ENCODE measurements at regions not wholly inside any gene's neighbourhood (a gene's known extent, or its start where the extent isn't known, plus 50 kb on each side); places are given as distances from the start of the nearest gene placed in this dataset.
A peak's percentile ranks its signal among the peaks of the same experiment; 100 is the strongest.

GRCh38 chrX:109312757-109313156 lies 169.1 kb downstream of the GUCY2F start:
- no peak overlapping the region for H3K9ac ChIP-seq (ENCODE audit: insufficient read length, low read depth)
- no peak for DNase-seq (ENCODE audit: low read depth, low spot score)
- no peaks in the 10 kb centered on the region for H3K4me1 ChIP-seq (ENCODE audit: insufficient read depth, insufficient read length)
- no peaks in the 10 kb centered on the region for H3K27me3 ChIP-seq (ENCODE audit: insufficient read depth, insufficient read length)
- H3K9me3 ChIP-seq (ENCODE audit: insufficient read depth, low read length), result no peaks in the 10 kb centered on the region
- TF ChIP-seq ZNF274 (IDR thresholded peaks at IDR 0.05; ENCODE audit: low read depth, low read length), result no peak
- TF ChIP-seq YY1 (IDR thresholded peaks at IDR 0.05; ENCODE audit: insufficient read depth, insufficient read length), result no peak
- TF ChIP-seq SUZ12 (IDR thresholded peaks at IDR 0.05; ENCODE audit: extremely low read depth, insufficient read depth, insufficient read length), result no peak
- no peaks in the 10 kb centered on the region for H3K36me3 ChIP-seq (ENCODE audit: insufficient read depth, insufficient read length, low read length)
- no peak overlapping the region for H3K4me3 ChIP-seq (ENCODE audit: insufficient read length, low read depth)

DNA sequence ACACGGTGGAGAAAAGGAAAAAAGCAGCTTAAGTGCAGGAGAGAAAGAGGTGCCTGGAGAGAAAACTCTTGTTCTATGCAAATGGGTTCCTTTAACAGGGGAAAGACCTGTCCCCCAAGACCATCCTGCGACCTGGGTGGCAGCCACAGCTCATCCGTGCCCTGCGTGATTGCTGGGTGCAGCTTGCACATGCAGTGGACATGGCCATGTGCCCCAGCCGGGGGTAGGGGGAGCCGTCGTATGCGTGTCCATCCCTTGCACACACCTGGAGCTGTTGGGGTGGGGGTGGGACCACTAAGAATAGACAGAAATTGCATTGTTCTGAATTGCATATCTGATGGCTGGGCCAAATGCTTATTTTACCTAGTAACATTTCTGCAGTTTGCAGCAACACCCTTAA lies 171.9 kb downstream of the GUCY2F start:
- no peak for DNase-seq (ENCODE audit: low read depth, low spot score)
- Histone ChIP-seq H3K4me3 (ENCODE audit: insufficient read length, low read depth) (no peak overlapping the region), H3K9me3 (ENCODE audit: insufficient read depth, low read length) (no peaks in the 10 kb centered on the region), H3K36me3 (ENCODE audit: insufficient read depth, insufficient read length, low read length) (no peaks in the 10 kb centered on the region), H3K9ac (ENCODE audit: insufficient read length, low read depth) (no peak overlapping the region), H3K4me1 (ENCODE audit: insufficient read depth, insufficient read length) (no peaks in the 10 kb centered on the region), H3K27me3 (ENCODE audit: insufficient read depth, insufficient read length) (no peaks in the 10 kb centered on the region)
- no peak for TF ChIP-seq SUZ12 (IDR thresholded peaks at IDR 0.05; ENCODE audit: extremely low read depth, insufficient read depth, insufficient read length)
- no peak for TF ChIP-seq YY1 (IDR thresholded peaks at IDR 0.05; ENCODE audit: insufficient read depth, insufficient read length)
- TF ChIP-seq ZNF274 (IDR thresholded peaks at IDR 0.05; ENCODE audit: low read depth, low read length), result no peak

DNA sequence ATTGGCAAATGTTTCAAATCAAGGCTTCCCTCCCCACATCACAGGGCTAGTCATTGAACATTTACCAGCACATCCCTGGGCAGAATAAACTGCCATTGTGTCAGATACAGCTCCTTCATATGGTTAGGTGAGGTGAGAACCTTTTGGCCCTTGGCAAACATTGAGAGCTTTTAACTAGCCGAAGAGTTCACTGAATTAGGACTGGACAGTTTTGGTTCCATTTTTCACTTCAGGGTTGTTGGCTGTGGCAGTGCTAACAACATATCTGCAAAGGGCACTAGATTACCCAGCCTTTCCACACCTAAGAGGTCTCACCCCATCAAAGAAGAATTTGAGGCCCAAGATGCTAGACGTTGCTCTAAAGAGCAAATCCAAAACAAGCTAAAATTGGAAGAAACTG lies 180.7 kb downstream of the GUCY2F start:
- TF ChIP-seq SUZ12 (IDR thresholded peaks at IDR 0.05; ENCODE audit: extremely low read depth, insufficient read depth, insufficient read length), result no peak
- TF ChIP-seq ZNF274 (IDR thresholded peaks at IDR 0.05; ENCODE audit: low read depth, low read length), result no peak
- no peak for TF ChIP-seq YY1 (IDR thresholded peaks at IDR 0.05; ENCODE audit: insufficient read depth, insufficient read length)
- Histone ChIP-seq H3K9me3 (ENCODE audit: insufficient read depth, low read length) (no peaks in the 10 kb centered on the region), H3K4me3 (ENCODE audit: insufficient read length, low read depth) (no peak overlapping the region), H3K4me1 (ENCODE audit: insufficient read depth, insufficient read length) (no peaks in the 10 kb centered on the region), H3K9ac (ENCODE audit: insufficient read length, low read depth) (no peak overlapping the region), H3K27me3 (ENCODE audit: insufficient read depth, insufficient read length) (no peaks in the 10 kb centered on the region), H3K36me3 (ENCODE audit: insufficient read depth, insufficient read length, low read length) (no peaks in the 10 kb centered on the region)
- no peak for DNase-seq (ENCODE audit: low read depth, low spot score)

- Histone ChIP-seq H3K4me3 (ENCODE audit: insufficient read length, low read depth) (no peak overlapping the region), H3K9ac (ENCODE audit: insufficient read length, low read depth) (no peak overlapping the region), H3K4me1 (ENCODE audit: insufficient read depth, insufficient read length) (no peaks in the 10 kb centered on the region), H3K27me3 (ENCODE audit: insufficient read depth, insufficient read length) (no peaks in the 10 kb centered on the region), H3K9me3 (ENCODE audit: insufficient read depth, low read length) (no peaks in the 10 kb centered on the region), H3K36me3 (ENCODE audit: insufficient read depth, insufficient read length, low read length) (no peaks in the 10 kb centered on the region)
- TF ChIP-seq ZNF274 (IDR thresholded peaks at IDR 0.05; ENCODE audit: low read depth, low read length), result no peak
- no peak for TF ChIP-seq SUZ12 (IDR thresholded peaks at IDR 0.05; ENCODE audit: extremely low read depth, insufficient read depth, insufficient read length)
- no peak for TF ChIP-seq YY1 (IDR thresholded peaks at IDR 0.05; ENCODE audit: insufficient read depth, insufficient read length)
- DNase-seq (ENCODE audit: low read depth, low spot score), result no peak
Observed at GRCh38 chrX:109300415-109300814, 181.5 kb downstream of the GUCY2F start.

GRCh38 chrX:109299091-109299490 lies 182.8 kb downstream of the GUCY2F start:
- DNase-seq (ENCODE audit: low read depth, low spot score), result peak; percentile 9
- H3K4me3 ChIP-seq (ENCODE audit: insufficient read length, low read depth), result no peak overlapping the region
- H3K9ac ChIP-seq (ENCODE audit: insufficient read length, low read depth), result no peak overlapping the region
- H3K9me3 ChIP-seq (ENCODE audit: insufficient read depth, low read length), result no peaks in the 10 kb centered on the region
- no peaks in the 10 kb centered on the region for H3K4me1 ChIP-seq (ENCODE audit: insufficient read depth, insufficient read length)
- no peaks in the 10 kb centered on the region for H3K36me3 ChIP-seq (ENCODE audit: insufficient read depth, insufficient read length, low read length)
- H3K27me3 ChIP-seq (ENCODE audit: insufficient read depth, insufficient read length), result no peaks in the 10 kb centered on the region
- TF ChIP-seq SUZ12 (IDR thresholded peaks at IDR 0.05; ENCODE audit: extremely low read depth, insufficient read depth, insufficient read length), result no peak
- no peak for TF ChIP-seq ZNF274 (IDR thresholded peaks at IDR 0.05; ENCODE audit: low read depth, low read length)
- TF ChIP-seq YY1 (IDR thresholded peaks at IDR 0.05; ENCODE audit: insufficient read depth, insufficient read length), result no peak

- DNase-seq (ENCODE audit: low read depth, low spot score), result no peak
Observed at GRCh38 chrX:109294097-109294814, 187.6 kb downstream of the GUCY2F start.

GRCh38 chrX:109283870-109284269 lies 198.0 kb downstream of the GUCY2F start:
- no peak for DNase-seq (ENCODE audit: low read depth, low spot score)
- Histone ChIP-seq H3K36me3 (ENCODE audit: insufficient read depth, insufficient read length, low read length) (no peaks in the 10 kb centered on the region), H3K27me3 (ENCODE audit: insufficient read depth, insufficient read length) (no peaks in the 10 kb centered on the region), H3K9me3 (ENCODE audit: insufficient read depth, low read length) (no peaks in the 10 kb centered on the region), H3K4me3 (ENCODE audit: insufficient read length, low read depth) (no peak overlapping the region), H3K9ac (ENCODE audit: insufficient read length, low read depth) (no peak overlapping the region), H3K4me1 (ENCODE audit: insufficient read depth, insufficient read length) (no peaks in the 10 kb centered on the region)
- no peak for TF ChIP-seq YY1 (IDR thresholded peaks at IDR 0.05; ENCODE audit: insufficient read depth, insufficient read length)
- no peak for TF ChIP-seq SUZ12 (IDR thresholded peaks at IDR 0.05; ENCODE audit: extremely low read depth, insufficient read depth, insufficient read length)
- TF ChIP-seq ZNF274 (IDR thresholded peaks at IDR 0.05; ENCODE audit: low read depth, low read length), result no peak

More at GRCh38 chrX:109294097-109294814, 187.6 kb downstream of the GUCY2F start:
- no peaks in the 10 kb centered on the region for H3K4me1 ChIP-seq (ENCODE audit: insufficient read depth, insufficient read length)
- no peak overlapping the region for H3K4me3 ChIP-seq (ENCODE audit: insufficient read length, low read depth)
- H3K9ac ChIP-seq (ENCODE audit: insufficient read length, low read depth), result no peak overlapping the region
- TF ChIP-seq ZNF274 (IDR thresholded peaks at IDR 0.05; ENCODE audit: low read depth, low read length) (no peak), YY1 (IDR thresholded peaks at IDR 0.05; ENCODE audit: insufficient read depth, insufficient read length) (no peak), SUZ12 (IDR thresholded peaks at IDR 0.05; ENCODE audit: extremely low read depth, insufficient read depth, insufficient read length) (no peak)
- no peaks in the 10 kb centered on the region for H3K9me3 ChIP-seq (ENCODE audit: insufficient read depth, low read length)
- H3K36me3 ChIP-seq (ENCODE audit: insufficient read depth, insufficient read length, low read length), result no peaks in the 10 kb centered on the region
- no peaks in the 10 kb centered on the region for H3K27me3 ChIP-seq (ENCODE audit: insufficient read depth, insufficient read length)

All from NT2/D1 (cell line).